ENCODE measurements at regions not wholly inside any gene's neighbourhood (a gene's known extent, or its start where the extent isn't known, plus 50 kb on each side); places are given as distances from the start of the nearest gene placed in this dataset.

- no peak for TF ChIP-seq POLR2AphosphoS5 (IDR thresholded peaks at IDR 0.05; ENCODE audit: low read depth, low read length)
- no peak for TF ChIP-seq REST (IDR thresholded peaks at IDR 0.05; ENCODE audit: insufficient read depth in 1 of 2, low read depth in 2 of 2, low read length in 1 of 2)
Measured at GRCh38 chr4:140233791-140234696, 80.1 kb upstream of the MAML3 start.
